Activated naive CD8-positive, alpha-beta T cell treated with anti-CD3 and anti-CD28 coated beads for 36 hours (primary cell): ENCODE measurements at regions not wholly inside any gene's neighbourhood (a gene's known extent, or its start where the extent isn't known, plus 50 kb on each side); places are given as distances from the start of the nearest gene placed in this dataset.

ENCODE experiments used
- DNase-seq: peaks from one replicate; pipeline ENCODE4 v3.0.0; 2021
- H3K27ac Mint-ChIP-seq: one replicate; pipeline ENCODE4 v1.8.0; 2022; ENCODE audit warnings: mild to moderate bottlenecking, moderate library complexity, mixed read lengths
- H3K27me3 Mint-ChIP-seq: one replicate; pipeline ENCODE4 v1.8.0; 2022; ENCODE audit warnings: mild to moderate bottlenecking, mixed read lengths
- H3K36me3 Mint-ChIP-seq: one replicate; pipeline ENCODE4 v1.8.0; 2021; ENCODE audit warnings: mild to moderate bottlenecking, mixed read lengths
- H3K4me1 Mint-ChIP-seq: one replicate; pipeline ENCODE4 v1.8.0; 2021; ENCODE audit warnings: mixed read lengths
- H3K4me3 Mint-ChIP-seq: one replicate; pipeline ENCODE4 v1.8.0; 2022; ENCODE audit warnings: mild to moderate bottlenecking, moderate library complexity, mixed read lengths
- H3K9me3 Mint-ChIP-seq: one replicate; pipeline ENCODE4 v1.8.0; 2022; ENCODE audit warnings: mixed read lengths

DNA sequence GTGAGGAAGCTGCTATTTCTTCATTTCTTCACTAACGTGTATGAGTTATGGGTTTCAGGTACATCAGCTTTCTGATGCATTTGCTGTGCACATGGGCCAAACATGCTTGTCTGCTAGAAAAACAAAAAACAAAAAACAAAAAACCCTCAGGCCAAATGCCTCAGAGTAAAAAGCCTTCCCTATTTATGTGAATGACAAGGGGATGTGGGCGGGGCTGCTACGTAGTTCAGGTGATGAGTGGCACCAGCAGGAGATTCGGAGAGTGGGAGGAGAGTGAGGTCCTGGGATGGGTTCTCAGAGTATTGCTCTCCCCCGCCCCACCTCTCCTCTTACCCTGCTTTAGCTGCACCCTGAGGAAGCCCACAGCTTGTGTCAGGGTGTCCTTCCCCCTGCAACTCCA is 596.8 kb upstream of the JAG1 start:
- no peaks in the 10 kb centered on the region for H3K36me3 Mint-ChIP-seq
- H3K27me3 Mint-ChIP-seq, result no peaks in the 10 kb centered on the region
- H3K9me3 Mint-ChIP-seq, result peaks cover 1% of the 10 kb centered on the region
- no peak overlapping the region for H3K27ac Mint-ChIP-seq
- H3K4me1 Mint-ChIP-seq, result no peaks in the 10 kb centered on the region
- H3K4me3 Mint-ChIP-seq, result no peak overlapping the region
- DNase-seq, result no peak

DNA sequence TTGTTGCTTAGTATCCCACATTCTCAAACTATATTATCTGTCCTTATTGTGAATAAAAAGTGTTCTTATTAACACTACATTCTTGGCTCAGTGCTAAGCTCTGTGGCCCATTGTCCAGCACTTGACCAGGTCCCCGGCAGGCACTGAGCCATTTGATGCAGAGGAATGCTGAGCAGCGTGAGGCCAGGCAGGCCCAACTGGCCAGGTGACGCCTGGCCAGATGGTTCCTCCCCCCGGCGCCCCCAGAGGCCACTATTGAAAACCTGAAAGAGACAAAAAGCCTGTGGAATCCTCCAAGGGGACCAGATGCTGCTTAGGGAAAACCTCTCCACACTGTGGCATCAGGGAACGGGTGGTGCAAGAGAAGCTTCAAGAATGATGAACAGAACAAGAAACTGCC is 597.5 kb upstream of the JAG1 start:
- no peaks in the 10 kb centered on the region for H3K36me3 Mint-ChIP-seq
- no peak for DNase-seq
- H3K9me3 Mint-ChIP-seq, result peaks cover 1% of the 10 kb centered on the region
- H3K4me1 Mint-ChIP-seq, result no peaks in the 10 kb centered on the region
- no peaks in the 10 kb centered on the region for H3K27me3 Mint-ChIP-seq
- H3K27ac Mint-ChIP-seq, result no peak overlapping the region
- H3K4me3 Mint-ChIP-seq, result no peak overlapping the region

DNA sequence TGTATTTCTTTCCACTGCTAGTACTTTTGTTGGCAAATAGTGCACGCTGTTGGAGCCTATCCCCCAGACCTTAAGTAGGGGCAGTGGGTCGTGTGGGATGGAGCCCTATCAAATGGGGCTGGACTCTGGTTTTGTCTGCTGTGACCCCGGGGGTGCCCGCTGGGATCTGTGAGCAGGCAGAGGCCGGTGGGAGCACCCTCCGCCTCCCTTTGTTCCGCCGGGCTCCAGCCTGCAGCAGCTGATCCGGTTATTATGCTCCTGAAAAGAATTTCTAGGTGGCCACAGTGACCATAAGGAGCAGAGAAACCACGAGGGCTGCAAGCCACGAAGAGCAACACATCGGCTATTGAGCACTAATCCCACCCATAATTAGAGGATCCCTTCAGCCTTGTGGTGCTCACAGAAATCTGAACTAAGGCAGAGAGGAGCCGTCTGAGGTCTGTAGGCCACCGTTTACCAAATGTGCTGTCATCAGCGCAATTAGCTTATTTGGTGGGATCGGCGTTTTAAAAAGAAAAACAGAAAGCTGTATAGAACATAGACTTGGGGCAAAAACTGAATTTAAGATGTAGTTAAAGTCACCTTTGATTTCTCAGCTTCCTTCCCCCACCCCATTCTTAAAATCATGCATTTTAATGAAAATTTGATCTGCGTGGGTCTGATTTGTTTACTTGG is 598.3 kb upstream of the JAG1 start:
- no peaks in the 10 kb centered on the region for H3K36me3 Mint-ChIP-seq
- H3K9me3 Mint-ChIP-seq, result peaks cover 1% of the 10 kb centered on the region
- no peak overlapping the region for H3K27ac Mint-ChIP-seq
- no peaks in the 10 kb centered on the region for H3K4me1 Mint-ChIP-seq
- no peak overlapping the region for H3K4me3 Mint-ChIP-seq
- H3K27me3 Mint-ChIP-seq, result no peaks in the 10 kb centered on the region
- DNase-seq, result no peak

DNA sequence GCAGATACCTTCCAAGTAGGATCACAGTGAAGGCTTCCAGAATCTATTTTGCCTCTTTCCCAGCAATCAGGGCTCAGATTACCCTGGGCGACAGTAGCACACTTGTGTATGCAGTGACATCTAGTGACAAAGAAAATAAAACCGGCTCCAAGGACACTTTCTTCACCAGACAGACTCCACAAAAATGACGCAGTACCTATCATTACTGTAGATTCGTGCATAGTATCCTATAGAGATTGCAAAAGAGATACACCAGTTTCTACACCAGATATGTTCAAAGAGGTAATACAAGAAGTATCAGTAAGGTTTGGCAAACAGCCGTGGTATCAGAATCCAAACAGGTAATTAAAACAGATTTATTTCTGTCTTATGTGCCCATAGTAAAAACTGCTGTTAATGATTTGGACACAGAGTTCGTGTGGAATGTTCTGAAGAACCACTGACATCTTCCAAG is 600.4 kb upstream of the JAG1 start:
- Mint-ChIP-seq H3K4me3 (no peak overlapping the region), H3K36me3 (no peaks in the 10 kb centered on the region), H3K4me1 (no peaks in the 10 kb centered on the region), H3K27ac (no peak overlapping the region), H3K27me3 (no peaks in the 10 kb centered on the region), H3K9me3 (peaks cover 1% of the 10 kb centered on the region)
- no peak for DNase-seq

DNA sequence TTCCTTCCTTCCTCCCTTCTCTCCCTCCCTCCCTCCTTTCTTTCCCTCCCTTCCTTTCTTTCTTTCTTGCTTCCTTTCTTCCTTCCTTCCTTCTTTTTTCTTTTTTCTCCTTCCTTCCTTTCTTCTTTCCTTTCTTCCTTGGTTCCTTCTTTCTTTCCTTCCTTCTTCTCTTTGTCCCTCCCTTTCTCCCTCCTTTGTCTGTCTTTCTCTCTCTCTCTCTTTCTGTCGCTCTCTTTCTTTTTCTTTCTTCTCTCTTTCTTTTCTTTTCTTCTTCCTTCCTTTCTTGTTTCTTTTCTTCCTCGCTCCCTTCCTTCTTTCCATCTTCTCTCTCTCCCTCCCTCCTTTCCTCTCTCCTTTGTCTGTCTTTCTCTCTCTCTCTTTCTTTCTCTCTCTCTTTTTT is 601.9 kb upstream of the JAG1 start:
- H3K27me3 Mint-ChIP-seq, result no peaks in the 10 kb centered on the region
- no peak overlapping the region for H3K4me3 Mint-ChIP-seq
- no peaks in the 10 kb centered on the region for H3K4me1 Mint-ChIP-seq
- H3K27ac Mint-ChIP-seq, result no peak overlapping the region
- DNase-seq, result no peak
- H3K9me3 Mint-ChIP-seq, result peaks cover 1% of the 10 kb centered on the region
- no peaks in the 10 kb centered on the region for H3K36me3 Mint-ChIP-seq

DNA sequence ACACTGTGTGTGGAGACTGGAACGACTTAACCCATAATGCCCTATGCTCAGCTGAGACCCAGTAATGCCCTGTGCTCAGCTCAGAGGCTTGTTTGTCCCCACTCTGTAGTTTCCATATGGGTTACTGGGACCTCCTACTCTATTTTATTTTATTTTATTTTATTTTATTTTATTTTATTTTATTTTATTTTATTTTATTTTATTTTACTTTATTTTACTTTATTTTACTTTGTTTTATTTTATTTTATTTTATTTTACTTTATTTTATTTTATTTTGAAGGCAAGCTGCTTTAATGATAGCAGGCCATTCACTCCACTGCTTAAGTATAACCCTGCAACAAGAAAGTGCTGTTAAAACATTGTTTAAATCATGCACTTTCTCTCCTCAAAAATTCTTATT is 603.4 kb upstream of the JAG1 start:
- Mint-ChIP-seq H3K36me3 (no peaks in the 10 kb centered on the region), H3K9me3 (peaks cover 1% of the 10 kb centered on the region), H3K27me3 (no peaks in the 10 kb centered on the region), H3K27ac (no peak overlapping the region), H3K4me1 (no peaks in the 10 kb centered on the region), H3K4me3 (no peak overlapping the region)
- DNase-seq, result no peak

DNA sequence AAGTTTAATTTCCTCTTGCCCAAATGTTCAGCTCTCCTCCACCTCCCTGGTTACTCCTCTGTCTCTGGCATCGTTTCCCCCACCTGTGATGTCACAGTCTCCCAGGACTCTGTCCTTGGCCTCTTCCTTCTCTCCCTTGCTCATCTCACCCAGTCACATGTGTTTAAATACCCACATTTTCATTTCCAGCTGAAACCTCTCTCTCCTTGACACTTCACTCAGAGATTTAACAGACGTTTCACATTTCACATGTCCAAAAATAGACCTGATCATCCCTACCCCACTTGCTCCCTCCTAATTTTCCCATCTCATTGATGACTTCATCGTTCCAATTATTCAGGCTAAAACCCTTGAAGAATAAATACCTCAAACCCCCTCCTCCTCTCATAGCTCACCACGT is 604.1 kb upstream of the JAG1 start:
- no peak for DNase-seq
- H3K9me3 Mint-ChIP-seq, result peaks cover 1% of the 10 kb centered on the region
- no peaks in the 10 kb centered on the region for H3K36me3 Mint-ChIP-seq
- no peaks in the 10 kb centered on the region for H3K4me1 Mint-ChIP-seq
- H3K4me3 Mint-ChIP-seq, result no peak overlapping the region
- no peak overlapping the region for H3K27ac Mint-ChIP-seq
- H3K27me3 Mint-ChIP-seq, result no peaks in the 10 kb centered on the region

DNA sequence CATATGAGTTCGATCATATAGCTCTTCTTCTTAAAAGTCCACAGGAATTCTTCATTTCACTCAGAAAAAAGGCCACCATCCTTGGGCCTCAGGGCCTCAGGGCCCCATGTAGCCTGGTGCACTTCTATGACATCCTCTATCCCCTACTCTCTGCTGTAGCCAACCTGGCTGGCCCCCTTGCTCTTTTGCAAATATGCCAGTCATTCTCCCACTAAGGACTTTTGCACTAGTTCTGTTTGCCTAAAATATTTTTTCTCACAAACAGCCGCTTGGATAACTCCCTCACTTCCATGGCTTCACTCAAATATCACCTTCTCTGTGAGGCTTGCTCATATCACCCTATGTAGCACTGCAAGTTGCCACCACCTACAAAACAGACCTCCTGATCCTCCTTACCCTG is 604.7 kb upstream of the JAG1 start:
- Mint-ChIP-seq H3K27me3 (no peaks in the 10 kb centered on the region), H3K36me3 (no peaks in the 10 kb centered on the region), H3K9me3 (peaks cover 1% of the 10 kb centered on the region), H3K4me1 (no peaks in the 10 kb centered on the region), H3K27ac (no peak overlapping the region), H3K4me3 (no peak overlapping the region)
- DNase-seq, result no peak

DNA sequence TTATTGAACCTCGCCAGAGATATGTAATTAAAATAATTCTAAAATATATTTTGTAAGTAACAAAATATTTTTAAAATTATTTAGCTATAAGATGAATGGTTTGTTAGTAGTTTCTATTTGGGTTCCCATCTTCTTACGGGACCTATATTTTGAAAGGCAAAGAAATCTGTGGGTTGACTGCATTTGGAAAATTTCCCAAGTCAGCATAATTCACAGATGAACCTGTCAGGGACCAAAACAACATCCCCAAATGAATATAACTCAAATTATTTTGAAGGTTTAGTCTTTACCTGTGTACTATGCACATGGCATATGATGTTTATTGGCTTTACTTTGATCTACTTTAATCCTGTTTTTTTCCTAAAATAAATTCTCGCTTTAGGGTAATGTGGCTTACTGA is 607.4 kb upstream of the JAG1 start:
- no peaks in the 10 kb centered on the region for H3K27me3 Mint-ChIP-seq
- H3K27ac Mint-ChIP-seq, result no peak overlapping the region
- DNase-seq, result no peak
- H3K4me1 Mint-ChIP-seq, result no peaks in the 10 kb centered on the region
- H3K9me3 Mint-ChIP-seq, result peaks cover 1% of the 10 kb centered on the region
- no peak overlapping the region for H3K4me3 Mint-ChIP-seq
- no peaks in the 10 kb centered on the region for H3K36me3 Mint-ChIP-seq

DNA sequence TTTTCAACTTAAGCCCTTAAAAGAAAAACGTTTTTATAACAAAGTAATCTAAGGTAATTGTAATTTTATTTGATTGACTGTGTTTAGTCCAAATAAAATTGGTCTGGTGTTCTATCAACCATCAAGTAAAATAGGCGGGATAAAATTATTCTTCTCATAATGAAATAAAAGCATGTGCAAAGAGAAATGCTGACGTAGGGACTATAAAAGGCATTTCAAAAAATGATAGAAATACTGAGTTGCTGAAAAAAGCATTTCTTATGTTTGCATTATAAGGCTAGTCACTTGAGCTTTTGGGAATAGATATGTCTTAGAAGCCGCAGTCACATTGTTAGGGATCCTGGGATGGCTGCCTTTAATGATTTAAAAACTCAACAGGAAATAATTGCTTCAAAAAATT is 608.0 kb upstream of the JAG1 start:
- Mint-ChIP-seq H3K4me1 (no peaks in the 10 kb centered on the region), H3K4me3 (no peak overlapping the region), H3K27me3 (no peaks in the 10 kb centered on the region), H3K36me3 (no peaks in the 10 kb centered on the region), H3K9me3 (peaks cover 1% of the 10 kb centered on the region), H3K27ac (no peak overlapping the region)
- DNase-seq, result no peak

DNA sequence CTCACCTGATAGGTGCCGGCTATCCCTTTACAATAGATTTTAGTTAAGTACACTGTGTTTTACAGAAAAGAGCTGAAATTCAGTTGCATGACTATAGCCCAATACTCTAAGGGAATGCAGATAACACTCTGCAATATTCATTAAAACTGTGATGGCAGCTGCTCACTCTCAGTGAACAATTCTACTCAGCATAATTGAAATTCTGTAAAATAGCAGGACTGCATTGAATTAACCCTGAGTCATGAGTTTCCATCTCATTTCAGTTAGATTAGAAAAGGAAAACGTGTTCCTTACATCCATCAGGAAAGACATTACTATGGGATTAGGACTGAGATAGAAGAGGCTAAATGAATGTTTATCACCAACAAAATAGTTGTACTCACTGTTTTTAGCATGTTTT is 613.3 kb upstream of the JAG1 start:
- Mint-ChIP-seq H3K36me3 (no peaks in the 10 kb centered on the region), H3K4me1 (no peaks in the 10 kb centered on the region)

DNA sequence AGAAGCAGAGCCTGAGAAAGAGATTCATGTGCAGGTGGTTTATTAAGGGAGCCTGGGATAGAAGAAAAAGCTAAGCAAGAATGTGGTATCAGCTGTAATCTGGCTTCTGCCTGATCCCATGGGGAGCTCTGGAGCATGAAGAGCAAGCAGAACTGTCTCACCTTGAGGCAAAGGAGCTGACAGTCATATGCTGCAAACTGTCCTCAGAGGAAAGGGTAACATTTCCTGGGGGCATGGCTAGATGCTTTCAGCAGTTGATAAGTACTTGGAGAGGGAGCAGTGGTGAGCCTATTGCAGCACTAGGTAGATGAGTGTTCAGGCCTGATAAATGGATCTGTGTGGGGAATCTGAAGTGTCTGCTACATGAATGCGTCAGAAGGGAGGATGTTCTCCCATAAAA is 621.5 kb upstream of the BTBD3 start:
- no peaks in the 10 kb centered on the region for H3K9me3 Mint-ChIP-seq
- no peaks in the 10 kb centered on the region for H3K4me1 Mint-ChIP-seq
- H3K27me3 Mint-ChIP-seq, result peaks cover 8% of the 10 kb centered on the region
- no peak overlapping the region for H3K27ac Mint-ChIP-seq
- DNase-seq, result no peak
- no peaks in the 10 kb centered on the region for H3K36me3 Mint-ChIP-seq
- H3K4me3 Mint-ChIP-seq, result no peak overlapping the region

More for the DNA sequence above, 613.3 kb upstream of the JAG1 start:
- no peak for DNase-seq
- Mint-ChIP-seq H3K27me3 (no peaks in the 10 kb centered on the region), H3K9me3 (no peaks in the 10 kb centered on the region), H3K4me3 (no peak overlapping the region), H3K27ac (no peak overlapping the region)

DNA sequence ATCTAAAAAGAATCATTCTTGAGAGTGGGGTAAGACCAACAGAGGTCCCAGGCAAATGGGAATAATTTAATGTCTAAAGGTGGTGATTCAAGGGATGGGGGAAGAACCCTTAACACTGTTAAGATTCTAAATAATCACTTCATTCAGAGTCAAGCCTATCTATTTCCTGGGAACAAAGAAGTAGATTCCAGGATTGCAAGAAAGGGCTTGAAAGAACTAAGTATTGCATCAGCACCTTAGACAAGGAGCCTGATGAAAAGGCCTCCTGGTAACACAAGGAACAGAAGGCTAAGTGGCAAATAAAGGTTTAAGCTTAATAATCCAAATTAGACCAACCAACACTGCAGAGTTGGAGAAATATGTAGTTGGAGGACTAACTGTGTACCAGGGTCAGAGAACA is 620.7 kb upstream of the BTBD3 start:
- Mint-ChIP-seq H3K36me3 (no peaks in the 10 kb centered on the region), H3K4me3 (no peak overlapping the region), H3K9me3 (no peaks in the 10 kb centered on the region), H3K27ac (no peak overlapping the region), H3K27me3 (peaks cover 8% of the 10 kb centered on the region), H3K4me1 (no peaks in the 10 kb centered on the region)
- DNase-seq, result no peak

DNA sequence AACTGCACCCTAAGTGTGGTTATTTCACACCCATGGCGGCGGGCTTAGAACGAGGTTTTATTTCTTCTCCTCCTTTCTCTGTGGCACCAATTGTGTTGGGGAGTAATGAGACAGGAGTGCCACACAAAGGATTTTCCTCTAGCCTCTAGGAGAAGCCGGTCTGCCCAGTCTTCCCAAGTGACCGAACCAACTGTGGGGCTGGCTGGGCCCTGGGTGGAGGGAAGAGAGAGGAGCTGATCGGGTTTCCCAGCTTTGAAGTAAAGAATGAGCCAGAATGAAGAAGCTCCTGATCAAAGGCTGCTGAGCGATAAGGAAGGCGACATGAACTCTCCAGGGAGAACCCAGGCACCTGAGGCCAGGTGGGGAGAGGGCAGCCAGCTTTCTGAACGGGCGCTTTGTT is 616.0 kb upstream of the BTBD3 start:
- Mint-ChIP-seq H3K4me3 (no peak overlapping the region), H3K27me3 (no peaks in the 10 kb centered on the region), H3K27ac (no peak overlapping the region), H3K4me1 (no peaks in the 10 kb centered on the region), H3K36me3 (no peaks in the 10 kb centered on the region), H3K9me3 (no peaks in the 10 kb centered on the region)
- DNase-seq, result no peak

DNA sequence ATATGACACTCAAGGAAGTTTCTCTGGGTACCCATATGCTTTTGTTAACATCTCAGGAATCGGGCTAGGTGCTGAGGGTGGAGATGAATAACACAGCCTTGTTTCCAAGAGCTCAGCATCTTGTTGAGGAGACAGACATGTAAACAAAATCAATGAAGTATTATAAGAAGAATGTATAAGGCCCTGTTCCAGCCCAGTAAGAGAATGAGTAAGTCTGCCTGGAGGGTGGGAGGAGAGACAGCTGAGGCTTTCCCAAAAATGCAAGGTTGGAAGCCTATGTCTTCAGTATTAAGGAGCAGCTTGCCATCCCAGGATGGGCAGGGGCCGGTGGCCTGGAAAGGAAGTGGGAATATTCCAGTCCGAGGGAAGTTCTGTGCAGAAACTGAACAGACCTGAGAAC is 615.3 kb upstream of the BTBD3 start:
- no peak for DNase-seq
- Mint-ChIP-seq H3K36me3 (no peaks in the 10 kb centered on the region), H3K4me1 (no peaks in the 10 kb centered on the region), H3K27ac (no peak overlapping the region), H3K4me3 (no peak overlapping the region), H3K9me3 (no peaks in the 10 kb centered on the region), H3K27me3 (no peaks in the 10 kb centered on the region)

DNA sequence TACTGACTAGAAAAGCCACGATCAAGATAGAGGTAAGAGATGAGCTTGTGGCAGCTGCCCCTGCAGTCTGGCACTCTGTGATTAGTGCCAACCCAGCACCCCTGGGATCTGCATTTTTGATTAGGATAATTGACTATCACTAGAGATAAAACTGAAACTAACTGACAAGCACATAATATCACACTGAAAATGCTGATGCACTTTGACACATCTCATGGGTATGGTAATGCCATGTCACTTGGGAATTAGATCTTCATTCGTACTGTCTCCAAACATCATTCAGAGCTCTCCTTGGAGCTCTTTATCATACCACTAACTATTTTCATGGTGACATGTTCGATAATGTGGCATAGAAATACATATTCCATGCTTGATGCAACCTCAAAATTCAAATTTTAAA is 612.9 kb upstream of the BTBD3 start:
- H3K27ac Mint-ChIP-seq, result no peak overlapping the region
- H3K9me3 Mint-ChIP-seq, result no peaks in the 10 kb centered on the region
- no peaks in the 10 kb centered on the region for H3K27me3 Mint-ChIP-seq
- H3K4me1 Mint-ChIP-seq, result no peaks in the 10 kb centered on the region
- DNase-seq, result no peak
- no peaks in the 10 kb centered on the region for H3K36me3 Mint-ChIP-seq
- H3K4me3 Mint-ChIP-seq, result no peak overlapping the region

DNA sequence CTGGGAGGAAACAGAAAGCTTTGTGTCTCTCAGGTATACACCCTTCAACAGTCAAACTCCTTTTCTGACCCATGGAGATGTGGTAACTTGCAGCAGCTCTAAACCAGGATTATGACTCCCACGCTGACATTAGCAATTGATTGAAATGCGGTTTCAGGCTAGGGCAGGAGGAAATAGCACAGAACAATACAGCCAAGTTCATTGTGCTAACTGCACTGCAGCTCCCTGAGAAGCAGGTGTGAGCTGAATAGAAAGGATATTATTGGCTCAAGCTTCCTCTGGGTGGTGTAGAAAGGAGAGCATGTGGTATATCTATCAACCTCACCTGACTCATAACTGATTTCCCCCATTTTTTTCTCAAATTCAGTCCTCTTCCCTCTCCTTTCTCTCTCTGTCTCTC is 612.3 kb upstream of the BTBD3 start:
- no peaks in the 10 kb centered on the region for H3K9me3 Mint-ChIP-seq

More for the DNA sequence above, 612.3 kb upstream of the BTBD3 start:
- no peak for DNase-seq
- no peak overlapping the region for H3K27ac Mint-ChIP-seq
- H3K36me3 Mint-ChIP-seq, result no peaks in the 10 kb centered on the region
- no peaks in the 10 kb centered on the region for H3K27me3 Mint-ChIP-seq
- no peaks in the 10 kb centered on the region for H3K4me1 Mint-ChIP-seq
- H3K4me3 Mint-ChIP-seq, result no peak overlapping the region
